ENCODE measurements at regions not wholly inside any gene's neighbourhood (a gene's known extent, or its start where the extent isn't known, plus 50 kb on each side); places are given as distances from the start of the nearest gene placed in this dataset.

- Histone ChIP-seq H3K4me3 (no peak overlapping the region), H3K9me3 (no peaks in the 10 kb centered on the region), H3K4me1 (peaks cover 0 to 5% (median 0%) of the 10 kb centered on the region in 6 donors), H3K27me3 (replicated peaks in 1 of 7) (no peaks in the 10 kb centered on the region), H3K36me3 (no peaks in the 10 kb centered on the region), H3K27ac (peak overlapping the region in 1 of 8 donors; percentile 38)
- WGBS, 5 donors, result 88 to 95% (median 91%) methylated on average over 3 of the region's 3 CpGs
- intact Hi-C loops (cut with DNase I; ENCODE audit: low total_unique reads), result no loop called here
- TF ChIP-seq POLR2A (IDR thresholded peaks at IDR 0.05) (no peak), POLR2AphosphoS5 (IDR thresholded peaks at IDR 0.05) (no peak), CTCF (IDR thresholded peaks at IDR 0.05 in 8 of 11, conservative IDR thresholded peaks at IDR 0.05 in 3 of 11) (no peak)
- DNase-seq, result no peak
These were observed 122.4 kb upstream of the KRR1 start for GRCh38 chr12:75633789-75634188.

- H3K9me3 ChIP-seq, result no peaks in the 10 kb centered on the region
- peaks cover 0 to 5% (median 0%) of the 10 kb centered on the region in 6 donors for H3K4me1 ChIP-seq
- no peak for DNase-seq
- no peaks in the 10 kb centered on the region for H3K27me3 ChIP-seq (replicated peaks in 1 of 7)
- intact Hi-C loops (cut with DNase I; ENCODE audit: low total_unique reads), result no loop called here
- H3K4me3 ChIP-seq, result no peak overlapping the region
- no peak for TF ChIP-seq CTCF (IDR thresholded peaks at IDR 0.05 in 8 of 11, conservative IDR thresholded peaks at IDR 0.05 in 3 of 11)
- TF ChIP-seq POLR2A (IDR thresholded peaks at IDR 0.05), result no peak
- no peak for TF ChIP-seq POLR2AphosphoS5 (IDR thresholded peaks at IDR 0.05)
- 74 to 83% (median 78%) methylated on average over 3 of the region's 3 CpGs for WGBS, 5 donors
- no peaks in the 10 kb centered on the region for H3K36me3 ChIP-seq
- peak overlapping the region in 1 of 8 donors; percentile 25 for H3K27ac ChIP-seq
These were observed 121.0 kb upstream of the KRR1 start for GRCh38 chr12:75632442-75632841.

GRCh38 chr12:75631831-75632230 is 120.4 kb upstream of the KRR1 start:
- no peak for DNase-seq
- 86 to 96% (median 92%) methylated on average over 5 of the region's 5 CpGs for WGBS, 5 donors
- H3K4me3 ChIP-seq, result no peak overlapping the region
- no peak overlapping the region for H3K27ac ChIP-seq
- H3K9me3 ChIP-seq, result no peaks in the 10 kb centered on the region
- H3K36me3 ChIP-seq, result no peaks in the 10 kb centered on the region
- peaks cover 0 to 5% (median 0%) of the 10 kb centered on the region in 6 donors for H3K4me1 ChIP-seq
- intact Hi-C loops (cut with DNase I; ENCODE audit: low total_unique reads), result no loop called here
- no peaks in the 10 kb centered on the region for H3K27me3 ChIP-seq (replicated peaks in 1 of 7)
- TF ChIP-seq POLR2AphosphoS5 (IDR thresholded peaks at IDR 0.05) (no peak), CTCF (IDR thresholded peaks at IDR 0.05 in 8 of 11, conservative IDR thresholded peaks at IDR 0.05 in 3 of 11) (no peak), POLR2A (IDR thresholded peaks at IDR 0.05) (no peak)

GRCh38 chr12:75630091-75630490 is 118.7 kb upstream of the KRR1 start:
- no peak for TF ChIP-seq CTCF (IDR thresholded peaks at IDR 0.05 in 8 of 11, conservative IDR thresholded peaks at IDR 0.05 in 3 of 11)
- no peak for TF ChIP-seq POLR2A (IDR thresholded peaks at IDR 0.05)
- no peak for TF ChIP-seq POLR2AphosphoS5 (IDR thresholded peaks at IDR 0.05)
- Histone ChIP-seq H3K9me3 (no peaks in the 10 kb centered on the region), H3K4me3 (no peak overlapping the region), H3K36me3 (no peaks in the 10 kb centered on the region), H3K27me3 (replicated peaks in 1 of 7) (no peaks in the 10 kb centered on the region), H3K27ac (no peak overlapping the region), H3K4me1 (peaks cover 0 to 5% (median 0%) of the 10 kb centered on the region in 6 donors)
- intact Hi-C loops (cut with DNase I; ENCODE audit: low total_unique reads), result no loop called here
- WGBS, 5 donors, result 40 to 94% (median 70%) methylated on average over 2 of the region's 2 CpGs
- DNase-seq, result no peak

Data from spleen (tissue), 11 donors.